Stimulated activated CD4-positive, alpha-beta T cell treated with anti-CD3 and anti-CD28 coated beads, Interleukin-12 subunit alpha, Interleukin-12 subunit beta, amount 100 ng/mL, for 24 hours (primary cell): ENCODE measurements at regions not wholly inside any gene's neighbourhood (a gene's known extent, or its start where the extent isn't known, plus 50 kb on each side); places are given as distances from the start of the nearest gene placed in this dataset.
"Not testable (repeated sequence)": the region's sequence is repeated elsewhere in the genome, so short reads cannot be mapped to it uniquely, and the experiment has no call there.

Source experiments
- DNase-seq, 2 experiments: peaks; one replicate each; pipeline ENCODE4 v3.0.0-alpha.2; 2020; ENCODE audit warnings: low read depth in 2 of 2

DNA sequence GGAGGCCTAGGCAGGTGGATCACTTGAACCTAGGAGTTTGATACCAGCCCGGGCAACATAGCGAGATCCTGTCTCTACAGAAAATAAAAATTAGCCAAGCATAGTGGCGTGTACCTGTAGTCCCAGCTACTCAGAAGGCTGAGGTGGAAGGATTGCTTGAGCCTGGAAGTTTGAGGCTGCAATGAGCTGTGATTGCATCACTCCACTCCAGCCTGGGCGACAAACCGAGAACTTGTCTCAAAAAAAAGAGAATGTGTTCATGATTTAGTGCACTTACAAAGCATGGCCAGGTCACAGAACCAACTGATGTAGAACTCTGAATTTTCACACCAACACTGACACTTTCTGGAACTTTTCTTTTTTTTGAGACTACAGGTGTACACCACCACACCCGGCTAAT, 182.7 kb downstream of the ZFP64 start:
- no peak for DNase-seq

DNA sequence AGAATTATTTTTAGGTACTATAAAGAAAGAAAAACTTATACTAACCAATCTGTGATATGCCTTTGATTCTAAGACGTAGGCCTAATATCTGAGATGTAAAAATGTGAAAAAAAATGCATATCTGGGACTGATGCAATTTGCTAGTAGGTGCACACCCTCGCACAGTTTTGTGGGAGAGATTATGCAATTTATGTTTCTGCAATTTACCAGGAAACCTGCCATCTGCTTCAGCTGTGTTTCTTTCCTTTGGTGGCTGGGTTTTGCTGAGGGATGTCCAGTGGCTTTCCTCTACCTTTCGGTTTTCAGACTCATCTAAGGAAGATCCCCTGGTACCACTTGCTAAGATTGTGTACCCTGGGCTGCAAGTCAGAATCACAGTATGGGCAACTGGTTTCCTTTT, 186.9 kb downstream of the ZFP64 start:
- no peak for DNase-seq

- no peak for DNase-seq
Observed at GRCh38 chr20:52004018-52004417, 187.6 kb downstream of the ZFP64 start.

DNA sequence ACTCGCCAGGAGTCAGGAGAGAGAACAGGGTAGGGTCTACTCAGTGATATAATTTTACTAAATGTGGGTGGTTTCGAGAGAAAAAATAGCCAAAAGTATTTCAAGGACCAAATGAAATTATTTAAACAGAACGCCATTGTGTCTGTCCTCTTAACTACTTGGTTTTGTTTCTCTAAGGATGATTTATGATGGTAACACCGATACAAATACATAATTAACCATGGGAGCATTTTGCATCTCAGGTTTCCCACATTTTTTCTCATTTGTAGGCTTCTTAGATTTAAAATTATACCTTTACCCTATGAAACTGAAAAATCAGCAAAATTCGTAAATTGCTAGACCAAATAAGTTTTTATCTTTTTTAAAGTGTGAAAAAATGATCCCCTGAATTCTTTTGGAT, 188.2 kb downstream of the ZFP64 start:
- no peak for DNase-seq

DNA sequence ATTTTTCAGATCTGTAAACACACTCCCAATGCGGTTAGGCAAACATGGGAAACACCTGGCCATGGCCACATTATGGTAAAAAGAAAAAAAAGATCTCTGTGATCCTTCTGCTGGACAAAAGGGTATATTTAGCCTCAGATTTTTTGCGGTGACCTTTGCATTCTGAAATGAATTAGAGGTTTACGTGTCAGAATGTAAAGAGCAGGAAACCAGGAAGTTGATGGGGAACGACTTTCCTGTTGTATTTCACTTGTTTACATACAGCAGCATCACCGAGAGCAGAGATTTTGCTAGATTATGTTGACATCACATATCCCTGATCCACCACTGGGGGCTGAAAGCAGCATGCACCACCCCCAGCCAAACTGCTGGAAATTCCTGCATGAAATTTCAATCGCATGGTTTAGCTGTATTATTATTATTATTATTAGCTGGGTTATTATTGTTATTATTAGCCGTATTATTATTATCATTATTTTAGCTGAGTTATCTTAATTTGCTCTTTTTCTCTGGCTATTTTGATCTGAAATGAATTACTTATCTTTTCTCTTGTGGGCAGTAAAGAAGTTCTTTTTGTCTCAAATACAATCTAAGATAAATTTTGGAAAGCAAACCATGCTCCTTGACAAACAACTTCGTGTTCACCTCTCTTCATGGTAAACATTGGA, 189.4 kb downstream of the ZFP64 start:
- DNase-seq = no peak

DNA sequence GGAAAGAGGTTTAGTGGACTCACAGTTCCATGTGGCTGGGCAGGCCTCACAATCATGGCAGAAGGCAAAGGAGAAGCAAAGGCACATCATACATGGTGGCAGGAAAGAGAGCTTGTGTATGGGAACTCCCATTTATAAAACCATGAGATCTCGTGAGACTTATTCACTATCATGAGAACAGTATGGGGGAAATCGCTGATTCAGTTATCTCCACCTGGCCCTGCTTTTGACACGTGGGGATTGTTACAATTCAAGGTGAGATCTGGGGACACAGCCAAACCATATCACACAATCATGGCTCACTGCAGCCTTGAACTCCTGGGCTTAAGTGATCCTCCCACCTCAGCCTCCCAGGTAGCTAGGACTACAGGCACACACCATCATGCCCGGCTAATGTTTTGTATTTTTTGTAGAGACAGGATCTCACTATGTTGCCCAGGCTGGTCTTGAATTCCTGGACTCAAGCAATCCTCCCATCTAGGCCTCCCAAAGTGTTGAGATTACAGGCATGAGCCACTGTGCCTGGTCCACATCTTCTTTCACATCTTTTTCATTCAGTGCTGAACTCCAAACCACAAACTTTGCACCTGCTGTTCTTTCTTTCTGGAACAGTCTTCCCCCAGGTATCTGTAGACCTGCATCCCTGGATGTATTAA, 194.2 kb downstream of the ZFP64 start:
- not testable (repeated sequence) for DNase-seq

GRCh38 chr20:51995551-51995951, 193.2 kb upstream of the SALL4 start:
- no peak for DNase-seq

- no peak for DNase-seq
Observed at GRCh38 chr20:51994751-51995417, 192.6 kb upstream of the SALL4 start.

DNA sequence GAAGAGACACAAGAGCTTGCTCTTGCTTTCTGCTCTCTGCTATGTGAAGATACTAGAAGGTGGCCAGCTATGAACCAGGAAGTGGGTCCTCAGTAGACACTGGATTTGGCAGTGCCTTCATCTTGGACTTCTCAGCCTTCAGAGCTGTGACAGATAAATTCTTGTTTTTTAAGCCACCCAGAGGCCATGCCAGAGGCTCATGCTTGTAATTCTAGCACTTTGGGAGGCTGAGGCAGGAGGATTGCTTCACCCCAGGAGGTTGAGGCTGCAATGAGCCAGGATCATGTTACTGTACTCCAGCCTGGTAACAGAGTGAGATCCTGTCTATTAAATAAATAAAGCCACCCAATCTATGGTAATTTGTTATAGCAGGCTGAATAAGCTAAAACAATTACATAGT, 185.5 kb upstream of the SALL4 start:
- DNase-seq = no peak

DNA sequence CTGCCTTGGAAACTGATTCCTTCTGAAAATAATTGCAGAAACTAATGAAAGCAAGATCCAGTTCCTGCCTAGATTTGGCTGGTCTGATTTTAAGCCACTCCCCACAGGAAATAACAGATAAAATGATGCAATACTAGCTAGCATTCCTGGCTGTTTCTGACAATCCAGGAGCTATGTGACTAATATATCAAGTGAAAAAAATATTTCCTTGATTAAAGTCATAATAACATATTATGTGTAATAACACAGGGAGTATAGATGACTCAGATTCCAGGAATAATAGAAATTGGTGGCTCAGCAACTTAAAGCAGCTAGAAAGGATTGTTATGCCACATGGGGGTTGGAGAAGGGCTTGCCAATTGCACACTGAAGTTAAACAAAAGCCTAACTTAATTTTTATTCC, 182.7 kb upstream of the SALL4 start:
- DNase-seq = no peak

DNA sequence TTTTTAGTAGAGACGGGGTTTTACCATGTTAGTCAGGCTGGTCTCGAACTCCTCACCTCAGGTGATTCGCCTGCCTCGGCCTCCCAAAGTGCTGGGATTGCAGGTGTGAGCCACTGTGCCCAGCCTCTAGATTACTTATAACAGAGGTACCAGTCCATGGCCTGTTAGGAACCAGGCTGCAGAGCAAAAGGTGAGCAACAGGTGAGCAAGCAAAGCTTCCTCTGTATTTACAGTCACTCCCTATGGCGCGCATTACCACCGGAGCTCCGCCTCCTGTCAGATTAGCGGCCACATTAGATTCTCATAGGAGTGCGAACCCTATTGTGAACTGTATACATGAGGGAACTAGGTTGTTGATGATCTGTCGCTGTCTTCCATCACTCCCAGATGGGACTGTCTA, 178.0 kb upstream of the SALL4 start:
- DNase-seq = no peak

DNA sequence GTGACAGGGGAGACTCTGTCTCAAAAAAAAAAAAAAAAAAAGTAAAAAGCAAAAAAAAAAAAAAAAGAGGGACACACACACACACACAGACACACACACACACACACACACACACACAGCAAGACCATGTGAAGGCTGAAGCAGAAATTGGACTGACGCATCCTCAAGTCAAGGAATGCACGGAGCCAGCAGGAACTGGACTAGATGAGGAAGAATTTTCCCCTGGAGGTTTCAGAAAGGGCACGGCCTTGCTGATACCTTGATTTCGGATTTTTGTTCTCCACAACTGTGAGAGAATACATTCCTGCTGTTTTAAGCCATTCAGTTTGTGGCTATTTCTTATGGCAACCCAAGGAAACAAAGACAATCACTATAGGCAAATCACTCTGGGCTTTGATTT, 176.9 kb upstream of the SALL4 start:
- no peak for DNase-seq

GRCh38 chr20:51978070-51978501, 175.8 kb upstream of the SALL4 start:
- no peak for DNase-seq

DNA sequence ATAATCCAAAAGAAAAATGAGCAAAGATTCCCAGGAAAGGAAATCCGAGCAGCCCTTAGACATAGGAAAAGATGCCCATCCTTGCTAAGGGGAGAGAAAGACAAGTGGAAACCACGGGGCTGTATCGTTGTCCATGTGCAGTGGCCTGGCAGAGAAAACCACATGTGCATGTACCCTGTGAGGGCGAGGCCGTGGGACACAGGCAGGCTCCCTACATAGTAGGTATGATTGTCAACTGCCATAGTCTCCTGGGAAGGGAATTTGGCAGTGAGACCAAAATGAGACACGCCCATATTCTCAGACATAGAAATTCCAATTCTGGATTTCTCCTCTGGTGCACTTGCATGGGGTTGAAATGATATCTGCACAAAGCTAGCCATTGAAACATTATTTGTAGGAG, 169.7 kb upstream of the SALL4 start:
- no peak for DNase-seq

GRCh38 chr20:51970858-51971257, 168.5 kb upstream of the SALL4 start:
- no peak for DNase-seq

DNA sequence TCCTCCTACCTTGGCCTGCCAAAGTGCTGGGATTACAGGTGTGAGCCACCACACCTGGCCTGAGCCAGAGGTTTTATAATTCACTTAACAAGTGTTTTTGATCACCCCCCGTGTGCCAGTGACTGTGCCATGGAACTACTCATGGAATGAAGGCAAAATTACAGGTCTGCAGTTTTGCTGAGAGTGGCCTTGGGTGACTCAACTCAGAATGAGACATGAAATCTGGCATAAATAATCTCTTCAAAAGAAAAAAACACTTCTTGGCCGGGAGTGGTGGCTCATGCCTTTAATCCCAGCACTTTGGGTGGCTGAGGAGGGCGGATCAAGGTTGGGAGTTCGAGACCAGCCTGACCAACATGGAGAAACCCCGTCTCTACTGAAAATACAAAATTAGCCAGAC, 166.9 kb upstream of the SALL4 start:
- DNase-seq = no peak

- no peak for DNase-seq
Observed at GRCh38 chr20:51968151-51968550, 165.8 kb upstream of the SALL4 start.

DNA sequence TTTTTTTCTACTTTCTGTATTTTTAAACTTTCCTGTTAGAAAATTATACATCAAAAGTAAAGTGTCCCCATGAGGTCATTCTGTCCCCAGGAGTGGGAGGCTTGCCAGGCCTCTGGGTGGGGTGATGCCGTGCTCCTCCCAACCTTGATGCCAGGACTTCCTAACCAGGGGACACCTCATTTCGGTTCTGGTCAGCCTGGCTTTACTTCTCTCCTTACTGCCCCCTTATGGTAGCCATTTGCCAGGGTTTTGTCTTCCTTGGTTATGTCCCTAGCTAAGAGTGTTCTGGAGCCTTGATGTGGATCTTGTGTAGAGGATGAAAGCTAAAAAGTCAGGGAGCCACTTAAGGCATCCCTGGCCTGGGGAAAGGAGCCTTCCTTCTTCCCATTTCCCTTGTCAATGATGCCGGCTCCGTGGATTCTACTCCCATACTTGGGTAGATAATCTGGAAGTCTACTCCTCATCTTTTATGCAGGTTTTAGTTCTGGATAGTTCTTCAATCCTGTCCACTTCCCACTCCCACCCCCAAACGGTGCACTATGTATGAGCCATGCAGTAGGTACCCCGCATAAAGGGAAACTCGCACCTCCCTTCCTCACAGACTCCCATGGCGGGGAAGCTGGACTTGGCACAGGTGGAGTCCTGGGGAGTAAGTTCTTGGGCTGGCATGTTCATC, 164.1 kb upstream of the SALL4 start:
- no peak for DNase-seq

DNA sequence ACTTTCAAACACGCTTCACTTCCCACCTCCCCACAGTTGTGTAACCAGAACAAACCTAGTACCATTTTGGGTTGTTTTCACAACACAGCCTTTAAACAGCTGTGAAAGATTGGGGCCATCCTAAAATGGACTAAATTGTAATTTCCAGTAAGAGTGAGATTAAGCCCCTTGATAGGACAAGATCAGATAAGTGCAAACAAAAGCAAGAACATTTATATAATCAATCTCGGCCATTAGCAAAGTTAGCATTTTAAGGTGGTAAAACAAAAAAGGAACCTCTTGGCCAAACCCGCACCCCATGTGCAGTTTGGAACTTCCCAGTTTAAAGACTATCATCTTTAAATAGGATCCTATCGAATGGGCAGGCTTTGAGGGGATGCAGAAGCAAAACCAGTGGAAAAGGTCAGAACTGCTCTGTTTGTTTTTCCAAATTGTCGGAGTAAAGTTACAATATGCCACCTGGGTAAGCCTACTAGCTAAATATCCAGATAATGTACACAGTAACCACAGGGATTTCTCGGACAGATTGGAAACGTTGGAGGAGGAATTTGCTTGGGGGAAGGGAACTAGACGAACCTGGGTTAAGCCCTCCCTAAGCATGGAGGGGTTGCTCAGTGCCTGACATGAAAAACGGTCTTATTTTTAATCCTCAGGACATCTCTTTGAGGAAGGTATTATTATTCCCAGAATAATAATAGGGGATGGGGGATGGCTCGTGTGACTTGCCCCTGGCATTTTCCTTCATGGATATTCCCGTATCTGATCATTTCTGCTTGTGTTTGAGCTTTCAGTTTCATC, 159.8 kb upstream of the SALL4 start:
- no peak for DNase-seq

DNA sequence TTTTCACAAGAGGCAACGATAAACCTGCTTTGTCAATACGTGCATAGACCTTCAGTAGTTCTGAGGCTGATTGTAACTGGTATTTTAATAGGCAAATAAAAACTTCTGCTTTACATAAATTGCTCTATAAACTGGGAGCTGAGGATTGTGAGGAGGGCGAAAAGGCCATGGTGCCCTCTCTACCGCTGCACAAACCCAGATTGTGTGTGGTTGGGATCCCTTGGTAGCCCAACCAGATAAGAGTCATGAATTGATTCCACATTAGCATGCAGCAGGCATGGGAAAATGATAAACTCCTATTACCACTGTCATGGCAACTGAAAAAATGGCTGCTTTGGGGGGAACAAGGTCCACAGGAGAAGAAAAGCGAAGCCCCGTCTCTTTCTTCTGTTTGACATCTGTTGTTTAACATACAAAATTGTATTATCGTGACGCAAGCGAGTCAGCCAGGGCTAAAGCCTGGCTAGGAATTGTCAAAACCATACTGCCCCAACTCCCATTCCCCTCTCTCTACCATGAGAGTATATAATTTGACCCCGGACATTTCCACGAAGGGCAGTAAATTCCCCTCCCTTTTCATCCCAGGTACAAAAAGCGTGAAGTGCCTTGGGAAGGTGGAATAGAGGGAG, 157.8 kb upstream of the SALL4 start:
- DNase-seq = no peak

GRCh38 chr20:51959066-51959542, 156.8 kb upstream of the SALL4 start:
- DNase-seq = no peak
